Mucosa of descending colon (tissue), 3 donors: ENCODE measurements at regions not wholly inside any gene's neighbourhood (a gene's known extent, or its start where the extent isn't known, plus 50 kb on each side); places are given as distances from the start of the nearest gene placed in this dataset.

Experiments
- ATAC-seq: fragments of 200-7000 bp; cut with Tn5 transposase; one replicate; pipeline ENCODE4 v1.9.1; 2020; ENCODE audit warnings: mild to moderate bottlenecking, moderate library complexity
- DNase-seq, 3 donors: peaks; one replicate each; pipeline ENCODE4 v3.0.0-alpha.2; 2020
- H3K36me3 ChIP-seq: fragments of 200-600 bp; one replicate; pipeline ENCODE4 v1.8.0; 2021; ENCODE audit warnings: low read depth, mild to moderate bottlenecking
- H3K4me1 ChIP-seq: fragments of 200-600 bp; one replicate; pipeline ENCODE4 v1.8.0; 2021; ENCODE audit warnings: low read depth, mild to moderate bottlenecking
- H3K4me3 ChIP-seq: fragments of 200-600 bp; one replicate; pipeline ENCODE4 v1.8.0; 2021; ENCODE audit warnings: mild to moderate bottlenecking
- H3K9me3 ChIP-seq: fragments of 200-600 bp; one replicate; pipeline ENCODE4 v1.8.0; 2021; ENCODE audit warnings: mild to moderate bottlenecking
- intact Hi-C, 2 donors: fragments of 100-400 bp; cut with DNase I in 1 of 2; cut with micrococcal nuclease in 1 of 2; formaldehyde crosslinking; loops; one replicate each; pipeline versions ENCODE4 v1.11.0 to v1.11.1; 2022; cut with DNase I, micrococcal nuclease
- TF ChIP-seq, protein P1 (sequence below): fragments of 200-600 bp; IDR thresholded peaks from one replicate; pipeline ENCODE4 v1.8.0; 2022; ENCODE audit warnings: antibody characterized with exemption, mild to moderate bottlenecking
- donor health status: DM: no; HTN: no; CAD: no; lungs with moderate emphysema.
- donor health status: DM: no; HTN: no; CAD: no.
- donor health status: DM: no; HTN: yes; CAD: no.

- DNase-seq (no peak), ATAC-seq (no peak)
- Histone ChIP-seq H3K4me1 (no peaks in the 10 kb centered on the region), H3K36me3 (no peaks in the 10 kb centered on the region), H3K4me3 (no peak overlapping the region), H3K9me3 (no peaks in the 10 kb centered on the region)
- intact Hi-C loops, result no loop called here
- TF ChIP-seq, protein P1, sequence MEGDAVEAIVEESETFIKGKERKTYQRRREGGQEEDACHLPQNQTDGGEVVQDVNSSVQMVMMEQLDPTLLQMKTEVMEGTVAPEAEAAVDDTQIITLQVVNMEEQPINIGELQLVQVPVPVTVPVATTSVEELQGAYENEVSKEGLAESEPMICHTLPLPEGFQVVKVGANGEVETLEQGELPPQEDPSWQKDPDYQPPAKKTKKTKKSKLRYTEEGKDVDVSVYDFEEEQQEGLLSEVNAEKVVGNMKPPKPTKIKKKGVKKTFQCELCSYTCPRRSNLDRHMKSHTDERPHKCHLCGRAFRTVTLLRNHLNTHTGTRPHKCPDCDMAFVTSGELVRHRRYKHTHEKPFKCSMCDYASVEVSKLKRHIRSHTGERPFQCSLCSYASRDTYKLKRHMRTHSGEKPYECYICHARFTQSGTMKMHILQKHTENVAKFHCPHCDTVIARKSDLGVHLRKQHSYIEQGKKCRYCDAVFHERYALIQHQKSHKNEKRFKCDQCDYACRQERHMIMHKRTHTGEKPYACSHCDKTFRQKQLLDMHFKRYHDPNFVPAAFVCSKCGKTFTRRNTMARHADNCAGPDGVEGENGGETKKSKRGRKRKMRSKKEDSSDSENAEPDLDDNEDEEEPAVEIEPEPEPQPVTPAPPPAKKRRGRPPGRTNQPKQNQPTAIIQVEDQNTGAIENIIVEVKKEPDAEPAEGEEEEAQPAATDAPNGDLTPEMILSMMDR, result no peak
Observed at GRCh38 chr9:91486699-91487497, 63.3 kb upstream of the NFIL3 start.

DNA sequence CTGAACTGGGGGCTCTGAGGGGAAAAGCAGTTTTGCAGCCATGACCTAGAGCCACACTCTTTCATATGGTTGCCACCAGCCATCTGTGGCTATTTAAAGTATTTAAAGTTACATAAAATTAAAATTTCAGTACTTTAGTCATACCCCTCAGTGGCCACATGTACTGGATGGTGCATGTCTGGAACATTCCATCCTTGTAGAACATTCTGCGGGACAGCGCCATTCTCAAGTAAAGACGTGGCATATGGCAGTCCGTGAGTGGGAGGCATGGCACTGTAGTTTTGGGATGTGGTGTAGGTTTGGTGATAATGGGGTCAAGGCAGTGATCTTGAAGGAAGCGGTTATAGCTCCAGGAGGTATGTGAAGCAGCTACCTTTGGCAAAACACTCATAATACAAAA, 61.4 kb upstream of the NFIL3 start:
- Histone ChIP-seq H3K9me3 (no peaks in the 10 kb centered on the region), H3K36me3 (no peaks in the 10 kb centered on the region), H3K4me3 (no peak overlapping the region), H3K4me1 (no peaks in the 10 kb centered on the region)
- ATAC-seq, result no peak
- no peak for DNase-seq
- intact Hi-C loops, result no loop called here
- TF ChIP-seq, protein P1, result no peak

DNA sequence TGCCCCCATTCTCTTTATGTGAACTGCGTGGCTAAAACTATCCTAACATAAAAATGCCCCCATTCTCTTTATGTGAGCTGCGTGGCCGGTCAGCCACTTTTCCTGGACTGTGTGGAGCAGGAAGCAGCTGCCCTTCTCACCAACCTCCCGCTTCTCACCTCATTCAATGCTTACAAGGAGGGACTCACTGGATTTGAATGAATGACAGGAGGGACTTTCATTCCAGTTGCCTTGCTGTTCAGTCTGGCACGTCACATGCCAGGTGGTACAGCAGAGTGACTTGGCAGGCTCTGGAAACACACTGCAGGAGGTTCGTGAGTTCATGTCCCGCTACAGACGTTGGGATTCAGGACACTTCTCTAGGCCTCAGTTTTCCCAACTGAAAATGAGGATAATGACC, 60.2 kb upstream of the NFIL3 start:
- Histone ChIP-seq H3K4me1 (no peaks in the 10 kb centered on the region), H3K4me3 (no peak overlapping the region), H3K9me3 (no peaks in the 10 kb centered on the region), H3K36me3 (no peaks in the 10 kb centered on the region)
- DNase-seq (no peak), ATAC-seq (no peak)
- intact Hi-C loops, result no loop called here
- TF ChIP-seq, protein P1, result no peak

DNA sequence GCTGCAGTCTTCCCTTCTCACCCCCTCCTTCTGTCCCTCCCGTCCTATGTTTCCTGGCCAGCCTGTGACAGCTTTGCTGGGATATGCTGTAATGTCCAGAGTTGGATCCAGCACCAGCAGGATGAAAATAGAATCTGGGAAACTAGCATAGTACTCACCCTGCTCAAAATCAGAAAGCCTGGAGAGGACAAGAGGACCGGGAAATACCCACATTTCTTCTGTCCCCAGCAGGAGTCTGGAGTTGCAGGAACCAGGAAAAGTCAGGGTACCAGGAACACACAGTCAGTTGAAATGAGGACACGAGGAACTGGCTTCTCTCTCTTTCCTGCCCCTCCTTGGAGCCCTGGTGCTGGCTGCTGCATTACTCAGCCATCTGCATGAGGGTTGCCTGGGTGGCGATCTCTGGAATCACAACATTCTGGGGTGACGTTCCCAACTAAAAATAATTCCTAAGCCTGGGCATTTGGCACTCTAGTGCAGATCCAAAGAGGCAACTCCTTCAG, 59.6 kb upstream of the NFIL3 start:
- no peaks in the 10 kb centered on the region for H3K36me3 ChIP-seq
- no peaks in the 10 kb centered on the region for H3K9me3 ChIP-seq
- intact Hi-C loops, result no loop called here
- TF ChIP-seq, protein P1, result no peak
- DNase-seq (no peak), ATAC-seq (no peak)
- no peaks in the 10 kb centered on the region for H3K4me1 ChIP-seq
- H3K4me3 ChIP-seq, result no peak overlapping the region

DNA sequence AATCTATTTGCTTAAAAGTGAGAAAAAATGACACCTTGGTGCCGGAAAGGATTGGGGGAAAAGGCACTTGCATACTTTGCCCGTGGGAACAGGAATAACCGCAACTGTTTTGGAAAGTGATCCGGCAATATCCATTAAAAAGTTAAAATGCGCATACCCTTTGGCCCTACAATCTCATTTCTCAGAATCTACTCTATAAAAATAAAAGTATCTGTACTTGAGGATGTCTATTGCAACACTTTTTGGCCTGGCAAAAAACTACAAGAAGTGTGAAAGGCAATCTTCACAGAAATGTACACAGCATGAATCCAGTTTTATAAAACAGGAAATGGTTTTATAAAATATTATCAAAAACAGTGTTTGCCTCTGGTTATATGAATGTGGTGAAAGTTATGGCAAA, 58.3 kb upstream of the NFIL3 start:
- ATAC-seq, result no peak
- no peaks in the 10 kb centered on the region for H3K9me3 ChIP-seq
- H3K4me3 ChIP-seq, result no peak overlapping the region
- no peak for DNase-seq
- no peaks in the 10 kb centered on the region for H3K36me3 ChIP-seq
- intact Hi-C loops, result no loop called here
- TF ChIP-seq, protein P1, result no peak
- no peaks in the 10 kb centered on the region for H3K4me1 ChIP-seq
